Right renal cortex interstitium (tissue), 3 donors: ENCODE measurements at regions not wholly inside any gene's neighbourhood (a gene's known extent, or its start where the extent isn't known, plus 50 kb on each side); places are given as distances from the start of the nearest gene placed in this dataset.

Experiments used
- DNase-seq, 3 donors: peaks; one replicate each; pipeline ENCODE4 v3.0.0-alpha.2; 2013; ENCODE audit warnings: low read depth in 3 of 3, low spot score in 2 of 3

GRCh38 chr3:16102187-16102561, 72.3 kb upstream of the GALNT15 start:
- no peak for DNase-seq

GRCh38 chr3:16102905-16103364, 71.5 kb upstream of the GALNT15 start:
- DNase-seq, result no peak

GRCh38 chr3:16103472-16103871, 71.0 kb upstream of the GALNT15 start:
- no peak for DNase-seq

GRCh38 chr3:16104156-16104555, 70.3 kb upstream of the GALNT15 start:
- DNase-seq, result no peak

GRCh38 chr3:16106050-16106449, 68.4 kb upstream of the GALNT15 start:
- no peak for DNase-seq

GRCh38 chr3:16108424-16108823, 66.1 kb upstream of the GALNT15 start:
- DNase-seq, result no peak

- DNase-seq, result no peak
These were observed 64.6 kb upstream of the GALNT15 start for GRCh38 chr3:16109929-16110328.

GRCh38 chr3:16112910-16113504, 61.5 kb upstream of the GALNT15 start:
- DNase-seq, result no peak

GRCh38 chr3:16113704-16114103, 60.8 kb upstream of the GALNT15 start:
- DNase-seq, result no peak

- no peak for DNase-seq
These were observed 60.1 kb upstream of the GALNT15 start for GRCh38 chr3:16114429-16114828.

- DNase-seq, result no peak
These were observed 59.5 kb upstream of the GALNT15 start for GRCh38 chr3:16114930-16115329.

GRCh38 chr3:16118396-16118795, 56.1 kb upstream of the GALNT15 start:
- no peak for DNase-seq

GRCh38 chr3:16119887-16120286, 54.6 kb upstream of the GALNT15 start:
- no peak for DNase-seq

GRCh38 chr3:16121391-16121790, 53.1 kb upstream of the GALNT15 start:
- no peak for DNase-seq

GRCh38 chr3:16122155-16122554, 52.3 kb upstream of the GALNT15 start:
- no peak for DNase-seq

GRCh38 chr3:16122661-16123060, 51.8 kb upstream of the GALNT15 start:
- no peak for DNase-seq

GRCh38 chr3:16124636-16125035, 49.8 kb upstream of the GALNT15 start:
- DNase-seq, result no peak
